ENCODE measurements at regions not wholly inside any gene's neighbourhood (a gene's known extent, or its start where the extent isn't known, plus 50 kb on each side); places are given as distances from the start of the nearest gene placed in this dataset.

GRCh38 chr18:4961121-4961909 is 235.7 kb downstream of the AKAIN1 start:
- Histone ChIP-seq H3K9ac (ENCODE audit: low read length) (no peak overlapping the region), H3K4me1 (ENCODE audit: control insufficient read depth, insufficient read depth, low read depth, low read length) (no peaks in the 10 kb centered on the region), H3K14ac (ENCODE audit: low read length in 2 of 2) (no peak overlapping the region), H3K79me1 (replicated peaks; ENCODE audit: low read length, poor library complexity, severe bottlenecking) (no peaks in the 10 kb centered on the region), H4K8ac (ENCODE audit: low read length) (no peak overlapping the region), H2BK15ac (ENCODE audit: low read depth, poor library complexity, severe bottlenecking) (no peak overlapping the region), H3K4me3 (ENCODE audit: insufficient read depth in 1 of 2, low read depth in 1 of 2, low read length in 2 of 2) (no peak overlapping the region), H3K23ac (ENCODE audit: low read length in 2 of 2) (no peak overlapping the region), H3K4me2 (ENCODE audit: low read length, poor library complexity, severe bottlenecking) (no peak overlapping the region), H4K91ac (ENCODE audit: low read length) (no peak overlapping the region), H3K36me3 (ENCODE audit: control insufficient read depth in 1 of 2, insufficient read depth in 2 of 2, low read depth in 1 of 2, low read length in 2 of 2) (no peaks in the 10 kb centered on the region), H2BK120ac (ENCODE audit: low read depth, low read length) (no peak overlapping the region), H2BK5ac (ENCODE audit: low read depth, low read length, poor library complexity, severe bottlenecking) (no peak overlapping the region), H2AK5ac (ENCODE audit: low read length, severe bottlenecking) (no peak overlapping the region), H3K18ac (ENCODE audit: low read depth in 1 of 2, low read length in 2 of 2) (no peak overlapping the region), H3K27me3 (ENCODE audit: control insufficient read depth in 1 of 2, insufficient read depth in 1 of 2, low read length in 2 of 2) (no peaks in the 10 kb centered on the region), H3K9me3 (ENCODE audit: control insufficient read depth, low read length) (peaks cover 11% of the 10 kb centered on the region), H3K27ac (ENCODE audit: low read length, poor library complexity, severe bottlenecking) (no peak overlapping the region), H3K4ac (ENCODE audit: low read depth in 1 of 2, low read length in 2 of 2) (no peak overlapping the region), H2BK12ac (ENCODE audit: low read length in 2 of 2) (no peak overlapping the region), H2AFZ (ENCODE audit: low read depth, low read length) (no peak overlapping the region)
- 82% methylated on average over 4 of the region's 4 CpGs for WGBS
- DNase-seq: no peak

DNA sequence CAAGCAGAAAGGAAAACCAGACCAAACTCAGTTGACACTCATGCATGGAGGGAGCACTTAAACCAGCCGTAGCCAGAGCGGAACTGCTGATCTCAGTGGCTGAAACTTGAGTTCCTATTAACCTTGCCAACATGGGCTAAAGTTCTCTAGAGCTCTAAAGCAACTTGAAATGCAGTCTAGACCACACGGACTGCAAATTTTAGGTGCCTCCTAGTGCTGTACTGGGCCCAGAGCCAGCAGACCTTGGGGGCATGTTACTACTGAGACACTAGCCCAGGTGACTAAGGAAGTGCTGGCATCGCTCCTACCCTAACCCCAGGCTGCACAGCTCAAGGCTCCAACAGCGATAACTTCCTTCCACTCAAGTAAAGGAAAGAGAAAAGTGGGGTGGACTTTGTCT is 236.5 kb downstream of the AKAIN1 start:
- H2BK12ac ChIP-seq (ENCODE audit: low read length in 2 of 2): no peak overlapping the region
- no peak overlapping the region for H4K8ac ChIP-seq (ENCODE audit: low read length)
- no peak overlapping the region for H3K27ac ChIP-seq (ENCODE audit: low read length, poor library complexity, severe bottlenecking)
- H3K4me3 ChIP-seq (ENCODE audit: insufficient read depth in 1 of 2, low read depth in 1 of 2, low read length in 2 of 2): no peak overlapping the region
- 77% methylated on average over 5 of the region's 5 CpGs for WGBS
- H2BK15ac ChIP-seq (ENCODE audit: low read depth, poor library complexity, severe bottlenecking): no peak overlapping the region
- H3K4me1 ChIP-seq (ENCODE audit: control insufficient read depth, insufficient read depth, low read depth, low read length): no peaks in the 10 kb centered on the region
- H3K9me3 ChIP-seq (ENCODE audit: control insufficient read depth, low read length): peaks cover 13% of the 10 kb centered on the region
- H3K18ac ChIP-seq (ENCODE audit: low read depth in 1 of 2, low read length in 2 of 2): no peak overlapping the region
- no peak for DNase-seq
- no peak overlapping the region for H3K14ac ChIP-seq (ENCODE audit: low read length in 2 of 2)
- H2BK5ac ChIP-seq (ENCODE audit: low read depth, low read length, poor library complexity, severe bottlenecking): no peak overlapping the region
- H3K4ac ChIP-seq (ENCODE audit: low read depth in 1 of 2, low read length in 2 of 2): no peak overlapping the region
- no peak overlapping the region for H3K9ac ChIP-seq (ENCODE audit: low read length)
- no peak overlapping the region for H4K91ac ChIP-seq (ENCODE audit: low read length)
- no peaks in the 10 kb centered on the region for H3K36me3 ChIP-seq (ENCODE audit: control insufficient read depth in 1 of 2, insufficient read depth in 2 of 2, low read depth in 1 of 2, low read length in 2 of 2)
- no peak overlapping the region for H2AK5ac ChIP-seq (ENCODE audit: low read length, severe bottlenecking)
- no peaks in the 10 kb centered on the region for H3K27me3 ChIP-seq (ENCODE audit: control insufficient read depth in 1 of 2, insufficient read depth in 1 of 2, low read length in 2 of 2)
- H3K4me2 ChIP-seq (ENCODE audit: low read length, poor library complexity, severe bottlenecking): no peak overlapping the region
- no peak overlapping the region for H2BK120ac ChIP-seq (ENCODE audit: low read depth, low read length)
- H3K23ac ChIP-seq (ENCODE audit: low read length in 2 of 2): no peak overlapping the region
- no peaks in the 10 kb centered on the region for H3K79me1 ChIP-seq (replicated peaks; ENCODE audit: low read length, poor library complexity, severe bottlenecking)
- no peak overlapping the region for H2AFZ ChIP-seq (ENCODE audit: low read depth, low read length)

GRCh38 chr18:4931209-4931608 is 265.8 kb downstream of the AKAIN1 start:
- Histone ChIP-seq H3K36me3 (ENCODE audit: control insufficient read depth in 1 of 2, insufficient read depth in 2 of 2, low read depth in 1 of 2, low read length in 2 of 2) (no peaks in the 10 kb centered on the region), H3K79me1 (replicated peaks; ENCODE audit: low read length, poor library complexity, severe bottlenecking) (no peaks in the 10 kb centered on the region), H3K4me2 (ENCODE audit: low read length, poor library complexity, severe bottlenecking) (no peak overlapping the region), H3K9me3 (ENCODE audit: control insufficient read depth, low read length) (peaks cover 39% of the 10 kb centered on the region), H3K18ac (ENCODE audit: low read depth in 1 of 2, low read length in 2 of 2) (no peak overlapping the region), H3K27ac (ENCODE audit: low read length, poor library complexity, severe bottlenecking) (no peak overlapping the region), H3K14ac (ENCODE audit: low read length in 2 of 2) (no peak overlapping the region), H3K4ac (ENCODE audit: low read depth in 1 of 2, low read length in 2 of 2) (no peak overlapping the region), H3K4me3 (ENCODE audit: insufficient read depth in 1 of 2, low read depth in 1 of 2, low read length in 2 of 2) (no peak overlapping the region), H3K9ac (ENCODE audit: low read length) (no peak overlapping the region), H3K4me1 (ENCODE audit: control insufficient read depth, insufficient read depth, low read depth, low read length) (no peaks in the 10 kb centered on the region), H2BK15ac (ENCODE audit: low read depth, poor library complexity, severe bottlenecking) (no peak overlapping the region), H2BK120ac (ENCODE audit: low read depth, low read length) (no peak overlapping the region), H4K91ac (ENCODE audit: low read length) (no peak overlapping the region), H4K8ac (ENCODE audit: low read length) (no peak overlapping the region), H2BK5ac (ENCODE audit: low read depth, low read length, poor library complexity, severe bottlenecking) (no peak overlapping the region), H2AK5ac (ENCODE audit: low read length, severe bottlenecking) (no peak overlapping the region), H2AFZ (ENCODE audit: low read depth, low read length) (no peak overlapping the region), H2BK12ac (ENCODE audit: low read length in 2 of 2) (no peak overlapping the region), H3K27me3 (ENCODE audit: control insufficient read depth in 1 of 2, insufficient read depth in 1 of 2, low read length in 2 of 2) (no peaks in the 10 kb centered on the region), H3K23ac (ENCODE audit: low read length in 2 of 2) (no peak overlapping the region)
- WGBS: 61% methylated on average over 1 of the region's 1 CpG
- no peak for DNase-seq

DNA sequence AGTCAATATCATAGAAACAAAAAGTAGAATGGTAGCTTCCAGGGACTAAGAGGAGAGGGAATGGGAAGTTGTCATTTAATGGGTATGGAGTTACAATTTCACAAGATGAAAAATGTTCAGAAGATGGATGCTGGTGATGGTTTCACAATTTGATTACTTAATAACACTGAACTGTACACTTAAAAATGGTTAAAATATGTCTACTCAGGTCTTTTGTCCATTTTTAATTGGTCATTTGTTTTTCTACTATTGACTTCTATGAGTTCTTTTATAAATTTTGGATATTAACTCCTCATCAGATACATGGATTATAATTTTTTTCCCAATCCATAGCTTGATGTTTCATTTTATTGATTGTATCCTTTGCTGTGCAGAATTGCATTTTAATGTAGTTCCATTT is 275.5 kb downstream of the AKAIN1 start:
- Histone ChIP-seq H3K27me3 (ENCODE audit: control insufficient read depth in 1 of 2, insufficient read depth in 1 of 2, low read length in 2 of 2) (no peaks in the 10 kb centered on the region), H4K91ac (ENCODE audit: low read length) (no peak overlapping the region), H3K18ac (ENCODE audit: low read depth in 1 of 2, low read length in 2 of 2) (no peak overlapping the region), H4K8ac (ENCODE audit: low read length) (no peak overlapping the region), H3K27ac (ENCODE audit: low read length, poor library complexity, severe bottlenecking) (no peak overlapping the region), H3K23ac (ENCODE audit: low read length in 2 of 2) (no peak overlapping the region), H3K4me2 (ENCODE audit: low read length, poor library complexity, severe bottlenecking) (no peak overlapping the region), H3K9me3 (ENCODE audit: control insufficient read depth, low read length) (peaks cover 13% of the 10 kb centered on the region), H2BK120ac (ENCODE audit: low read depth, low read length) (no peak overlapping the region), H3K4me1 (ENCODE audit: control insufficient read depth, insufficient read depth, low read depth, low read length) (no peaks in the 10 kb centered on the region), H3K36me3 (ENCODE audit: control insufficient read depth in 1 of 2, insufficient read depth in 2 of 2, low read depth in 1 of 2, low read length in 2 of 2) (no peaks in the 10 kb centered on the region), H2AFZ (ENCODE audit: low read depth, low read length) (no peak overlapping the region), H3K4me3 (ENCODE audit: insufficient read depth in 1 of 2, low read depth in 1 of 2, low read length in 2 of 2) (no peak overlapping the region), H3K79me1 (replicated peaks; ENCODE audit: low read length, poor library complexity, severe bottlenecking) (no peaks in the 10 kb centered on the region), H2AK5ac (ENCODE audit: low read length, severe bottlenecking) (no peak overlapping the region), H3K4ac (ENCODE audit: low read depth in 1 of 2, low read length in 2 of 2) (no peak overlapping the region), H3K9ac (ENCODE audit: low read length) (no peak overlapping the region), H3K14ac (ENCODE audit: low read length in 2 of 2) (no peak overlapping the region), H2BK15ac (ENCODE audit: low read depth, poor library complexity, severe bottlenecking) (no peak overlapping the region), H2BK5ac (ENCODE audit: low read depth, low read length, poor library complexity, severe bottlenecking) (no peak overlapping the region), H2BK12ac (ENCODE audit: low read length in 2 of 2) (no peak overlapping the region)
- no peak for DNase-seq

Measured in mesenchymal stem cell (in vitro differentiated cells and primary cell).